ENCODE measurements at regions not wholly inside any gene's neighbourhood (a gene's known extent, or its start where the extent isn't known, plus 50 kb on each side); places are given as distances from the start of the nearest gene placed in this dataset.
"Not testable (repeated sequence)": the region's sequence is repeated elsewhere in the genome, so short reads cannot be mapped to it uniquely, and the experiment has no call there.

GRCh38 chr7:24057243-24057642 lies 226.7 kb upstream of the NPY start:
- DNase-seq = no peak

- DNase-seq = no peak
Measured at GRCh38 chr7:24058953-24059352, 225.0 kb upstream of the NPY start.

- no peak for DNase-seq
Measured at GRCh38 chr7:24059775-24060174, 224.2 kb upstream of the NPY start.

DNA sequence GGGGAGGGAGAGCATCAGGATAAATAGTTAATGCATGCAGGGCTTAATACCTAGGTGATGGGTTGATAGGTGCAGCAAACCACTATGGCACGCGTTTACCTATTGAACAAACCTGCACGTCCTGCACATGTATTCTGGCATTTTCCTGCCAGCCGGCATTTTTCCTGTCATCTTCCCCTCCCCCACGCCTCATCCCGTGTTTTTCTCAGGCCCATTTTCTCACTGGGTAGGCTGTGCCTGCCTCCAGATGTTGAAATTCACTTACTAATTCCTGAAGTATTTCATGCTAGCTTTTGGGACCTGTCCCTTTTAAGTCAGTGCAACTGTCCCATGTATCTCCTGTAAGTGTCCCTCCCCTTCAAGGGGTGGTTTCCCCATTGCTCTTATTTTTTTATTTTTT lies 220.3 kb upstream of the NPY start:
- DNase-seq = no peak

- DNase-seq = no peak
Measured at GRCh38 chr7:24069751-24070150, 214.2 kb upstream of the NPY start.

GRCh38 chr7:24073651-24074420 lies 210.2 kb upstream of the NPY start:
- no peak for DNase-seq

DNA sequence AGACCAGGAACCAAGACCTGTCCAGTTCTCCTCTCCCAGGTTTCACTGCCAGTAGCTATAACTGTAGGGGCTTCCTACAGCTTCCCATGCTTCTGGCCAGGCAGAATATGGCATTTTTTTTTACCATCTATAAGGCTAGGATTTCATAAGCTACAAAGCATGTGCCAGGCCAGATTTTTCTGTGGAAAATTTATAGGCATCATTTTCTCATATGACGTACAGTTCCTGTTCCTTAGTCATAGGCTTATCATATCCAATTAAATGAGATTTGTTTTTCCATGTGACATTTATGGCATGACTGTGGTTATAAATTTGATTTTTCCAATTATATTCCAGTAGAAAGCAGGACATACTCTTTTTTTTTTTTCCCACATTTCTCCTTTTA lies 208.6 kb upstream of the NPY start:
- DNase-seq = no peak

- no peak for DNase-seq
Measured at GRCh38 chr7:24082826-24083225, 201.2 kb upstream of the NPY start.

GRCh38 chr7:24102988-24103387 lies 181.0 kb upstream of the NPY start:
- no peak for DNase-seq

DNA sequence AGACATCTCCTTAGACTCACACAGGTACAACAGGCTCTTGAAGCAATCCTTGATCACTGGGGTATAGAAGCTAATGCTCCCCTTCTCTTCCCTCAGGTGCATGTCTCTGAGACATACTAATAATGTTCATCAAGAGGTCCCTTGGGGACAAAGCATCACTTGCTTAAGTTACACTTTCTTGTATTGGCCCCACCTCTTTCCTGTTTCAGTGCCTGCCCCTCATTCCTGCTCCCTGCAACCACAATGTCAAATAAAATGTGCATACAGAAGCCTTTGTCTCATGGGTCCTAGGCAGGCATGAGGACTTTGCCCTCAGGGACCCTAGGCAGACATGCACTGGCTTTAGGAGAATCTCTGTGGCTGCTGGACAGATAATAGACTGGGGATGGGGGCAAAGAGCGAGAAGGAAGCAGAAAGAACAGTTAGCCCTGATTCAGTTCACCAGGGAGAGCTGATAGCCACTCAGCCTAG lies 175.0 kb upstream of the NPY start:
- no peak for DNase-seq

DNA sequence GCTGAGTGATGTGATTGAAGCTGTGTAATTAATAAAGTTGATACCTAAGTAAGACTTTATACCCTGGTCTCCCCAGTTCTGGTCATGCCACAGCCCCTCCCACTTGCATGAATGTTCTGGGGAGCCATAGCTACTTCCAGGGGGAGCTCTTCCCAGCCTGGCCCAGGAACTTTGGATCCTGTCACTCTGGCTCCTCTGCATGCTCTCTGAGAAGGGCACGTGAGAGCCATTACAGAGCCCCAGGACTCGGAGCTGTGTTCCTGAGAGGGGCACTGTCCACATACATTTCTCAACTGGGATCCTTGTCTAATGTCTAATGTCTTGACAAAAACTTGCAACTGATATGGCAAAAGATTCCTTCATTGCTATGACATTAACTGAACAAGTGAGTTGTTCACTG lies 173.9 kb upstream of the NPY start:
- no peak for DNase-seq

- DNase-seq = no peak
Measured at GRCh38 chr7:24113506-24113905, 170.5 kb upstream of the NPY start.

GRCh38 chr7:24115661-24116060 lies 168.3 kb upstream of the NPY start:
- DNase-seq = no peak

- DNase-seq = not testable (repeated sequence)
Measured at GRCh38 chr7:24117903-24118499, 166.0 kb upstream of the NPY start.

- no peak for DNase-seq
Measured at GRCh38 chr7:24119852-24120251, 164.1 kb upstream of the NPY start.

DNA sequence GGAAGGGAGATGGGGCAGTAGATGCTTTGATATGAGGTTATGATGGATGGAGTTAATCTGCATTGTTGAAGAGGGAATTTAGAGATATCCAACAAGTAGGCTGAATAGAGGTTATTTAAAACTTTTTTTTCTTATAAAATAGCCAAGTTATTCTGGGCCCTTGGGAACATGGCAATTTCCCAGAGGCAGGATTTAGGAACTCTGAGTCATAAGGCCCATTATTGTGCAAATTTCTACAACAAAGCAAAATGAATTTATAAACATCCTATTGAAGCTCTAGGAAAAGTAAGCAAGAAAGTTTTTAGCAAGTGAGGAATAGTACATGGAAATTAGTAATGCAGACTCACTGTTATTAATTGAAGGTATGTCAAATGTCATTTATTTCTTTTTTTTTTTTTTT lies 160.9 kb upstream of the NPY start:
- DNase-seq = no peak

GRCh38 chr7:24125765-24126164 lies 158.2 kb upstream of the NPY start:
- no peak for DNase-seq

DNA sequence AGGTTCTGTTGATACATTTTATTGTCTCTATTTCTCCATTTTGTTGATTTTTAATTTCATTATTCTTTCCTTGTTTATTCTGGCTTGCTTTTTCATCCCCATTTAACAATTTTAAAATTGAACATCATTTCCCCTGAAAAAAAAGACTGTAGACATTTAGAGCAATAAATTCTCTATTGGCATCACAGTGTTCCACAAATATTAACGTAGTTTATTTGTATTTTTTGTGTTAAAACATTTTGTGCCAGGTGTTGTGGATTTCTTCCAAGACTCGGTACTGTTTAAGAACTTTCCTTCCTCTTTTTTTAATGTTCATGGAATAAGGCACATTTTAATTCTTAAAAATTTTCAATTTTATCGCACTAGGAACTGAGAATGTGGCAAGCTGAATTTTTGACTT lies 156.1 kb upstream of the NPY start:
- no peak for DNase-seq

DNA sequence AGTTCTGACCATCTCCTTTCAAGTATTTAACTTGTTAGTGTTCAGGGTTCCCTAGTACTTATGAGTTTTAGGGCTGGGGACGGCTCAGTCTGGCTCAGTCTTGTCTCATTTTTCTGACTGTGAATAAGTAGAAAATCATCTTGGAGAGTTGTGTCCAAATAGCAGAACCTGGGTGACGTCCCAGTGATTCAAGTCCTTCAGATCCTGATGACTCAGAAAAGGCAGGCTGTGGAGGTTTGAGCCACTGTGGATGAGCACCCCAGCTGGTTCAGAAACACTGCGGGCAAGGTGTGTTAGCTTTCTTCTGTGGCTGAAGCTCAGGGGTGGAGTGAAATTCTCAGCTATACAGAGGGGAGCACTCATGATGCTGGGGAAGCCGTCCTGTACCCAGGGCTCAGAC lies 154.4 kb upstream of the NPY start:
- DNase-seq = no peak

GRCh38 chr7:24130631-24131030 lies 153.4 kb upstream of the NPY start:
- no peak for DNase-seq

- DNase-seq = no peak
Measured at GRCh38 chr7:24133691-24134090, 150.3 kb upstream of the NPY start.

- DNase-seq = no peak
Measured at GRCh38 chr7:24134535-24134934, 149.5 kb upstream of the NPY start.

DNA sequence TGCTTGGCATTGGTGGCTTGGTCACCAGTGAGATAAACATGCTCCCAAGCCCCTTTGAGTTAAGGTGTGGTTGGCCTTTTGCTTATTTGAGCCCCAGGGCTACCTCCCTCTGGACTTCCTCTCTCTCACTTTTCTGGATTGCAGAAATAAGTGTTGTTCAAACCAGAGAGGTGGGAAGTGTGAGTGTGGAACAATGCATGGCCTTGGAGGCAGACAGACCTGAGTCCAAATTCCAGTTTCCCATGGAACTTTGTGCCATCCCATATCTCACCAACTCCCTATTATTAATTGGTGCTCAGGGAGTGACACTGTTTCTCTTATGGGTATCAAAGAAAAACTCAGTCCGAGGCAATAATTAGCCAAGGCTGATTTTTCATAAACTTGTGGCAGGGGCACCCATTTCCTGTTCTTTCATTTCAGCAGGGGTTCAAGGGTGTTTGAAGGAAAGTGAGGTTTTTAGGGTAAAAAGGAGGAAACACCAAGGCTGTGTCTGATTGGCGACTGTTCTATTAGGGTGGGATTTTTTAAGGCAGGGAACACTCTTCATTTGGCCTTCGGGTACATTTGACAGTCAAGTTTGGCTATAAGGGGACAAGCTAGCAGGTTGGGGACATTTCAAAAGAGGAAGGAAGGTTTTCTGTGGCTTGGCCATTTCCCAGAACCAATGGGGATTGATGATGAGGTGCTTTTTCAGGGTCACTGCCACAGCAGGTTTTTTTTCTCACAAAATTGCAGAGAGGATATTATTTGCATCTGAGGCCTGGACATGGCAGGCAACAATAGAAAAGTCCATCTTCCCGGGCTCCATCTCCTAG lies 148.8 kb upstream of the NPY start:
- DNase-seq = no peak

DNA sequence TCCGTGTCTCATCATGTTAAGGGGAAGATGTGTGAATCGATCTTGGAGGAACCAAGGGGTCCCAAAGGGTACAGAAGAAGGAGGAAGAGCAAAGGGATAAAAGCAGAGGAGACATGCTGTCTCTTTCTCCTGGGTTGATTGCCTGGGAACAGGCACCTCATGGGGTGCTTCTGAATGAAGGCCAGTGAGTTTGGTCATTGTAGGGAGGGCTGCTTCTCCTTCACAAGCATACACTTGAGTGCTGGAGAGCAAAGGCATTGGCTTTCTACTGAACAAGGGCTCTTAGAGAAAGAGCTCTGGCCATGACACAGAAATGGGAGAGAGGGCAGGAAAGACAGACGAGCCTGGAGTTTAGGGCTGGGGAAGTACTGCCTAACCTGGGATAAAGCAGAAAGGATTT lies 146.7 kb upstream of the NPY start:
- DNase-seq = no peak

Measured in DMS 273 treated with DMSO at 0.1 percent for 48 hours (cell line).